ENCODE measurements at regions not wholly inside any gene's neighbourhood (a gene's known extent, or its start where the extent isn't known, plus 50 kb on each side); places are given as distances from the start of the nearest gene placed in this dataset.

- Mint-ChIP-seq H3K27ac (no peak overlapping the region), H3K4me1 (no peaks in the 10 kb centered on the region), H3K4me3 (no peak overlapping the region), H3K27me3 (ENCODE audit: low read depth) (no peaks in the 10 kb centered on the region), H3K9me3 (peaks cover 14% of the 10 kb centered on the region), H3K36me3 (no peaks in the 10 kb centered on the region)
- ChIA-PET CTCF (no interaction called here), POLR2A (interaction anchor here (0.6 kb wide), 1 partner anchor 432 kb away, joined by 3 read pairs; no protein-coding TSS in a partner anchor)
- DNase-seq (ENCODE audit: low spot score), result no peak
- no peak for TF ChIP-seq EMX1 (CRISPR knock-in tag; IDR thresholded peaks at IDR 0.05)
- no peak for TF ChIP-seq ZNF425 (CRISPR knock-in tag; conservative IDR thresholded peaks at IDR 0.05)
- TF ChIP-seq PRRX2 (CRISPR knock-in tag; IDR thresholded peaks at IDR 0.05), result no peak
- no peak for TF ChIP-seq ZNF396 (CRISPR knock-in tag; IDR thresholded peaks at IDR 0.05; ENCODE audit: borderline replicate concordance)
- no peak for TF ChIP-seq ZNF671 (CRISPR knock-in tag; IDR thresholded peaks at IDR 0.05)
- TF ChIP-seq GTF2I (CRISPR knock-in tag; conservative IDR thresholded peaks at IDR 0.05), result no peak
- no peak for TF ChIP-seq IRF1 (CRISPR knock-in tag; IDR thresholded peaks at IDR 0.05)
- ATAC-seq, result no peak
These were observed 107.2 kb upstream of the ZNF236 start for GRCh38 chr18:76715012-76715610.

DNA sequence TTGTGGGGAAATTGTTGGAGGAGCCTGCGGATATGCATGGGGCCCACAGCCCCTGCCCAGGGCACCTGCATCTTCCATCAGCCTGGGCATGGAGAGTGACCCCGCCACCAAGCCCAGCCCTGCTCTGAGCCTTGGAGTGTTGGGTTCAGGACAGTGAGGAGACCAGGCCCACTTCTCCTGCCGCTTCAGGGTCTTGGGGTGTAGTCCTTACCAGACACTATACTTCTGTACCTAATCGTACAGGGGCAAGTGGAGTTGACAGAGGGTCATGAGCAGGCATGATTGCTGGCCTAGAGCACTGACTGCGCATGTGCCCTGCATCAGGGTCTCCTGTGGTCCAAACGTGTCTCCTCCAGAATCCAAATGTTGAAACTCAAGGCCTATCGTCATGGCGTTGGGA lies 108.9 kb upstream of the ZNF236 start:
- DNase-seq (ENCODE audit: low spot score), result no peak
- TF ChIP-seq FOXP1 (CRISPR knock-in tag; IDR thresholded peaks at IDR 0.05; ENCODE audit: borderline replicate concordance), result no peak
- TF ChIP-seq, protein P1, sequence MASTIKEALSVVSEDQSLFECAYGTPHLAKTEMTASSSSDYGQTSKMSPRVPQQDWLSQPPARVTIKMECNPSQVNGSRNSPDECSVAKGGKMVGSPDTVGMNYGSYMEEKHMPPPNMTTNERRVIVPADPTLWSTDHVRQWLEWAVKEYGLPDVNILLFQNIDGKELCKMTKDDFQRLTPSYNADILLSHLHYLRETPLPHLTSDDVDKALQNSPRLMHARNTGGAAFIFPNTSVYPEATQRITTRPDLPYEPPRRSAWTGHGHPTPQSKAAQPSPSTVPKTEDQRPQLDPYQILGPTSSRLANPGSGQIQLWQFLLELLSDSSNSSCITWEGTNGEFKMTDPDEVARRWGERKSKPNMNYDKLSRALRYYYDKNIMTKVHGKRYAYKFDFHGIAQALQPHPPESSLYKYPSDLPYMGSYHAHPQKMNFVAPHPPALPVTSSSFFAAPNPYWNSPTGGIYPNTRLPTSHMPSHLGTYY (CRISPR knock-in tag; IDR thresholded peaks at IDR 0.05), result no peak
- no peak for TF ChIP-seq TCF7 (CRISPR knock-in tag; IDR thresholded peaks at IDR 0.05; ENCODE audit: low read depth)
- TF ChIP-seq ZNF232 (CRISPR knock-in tag; IDR thresholded peaks at IDR 0.05), result no peak
- TF ChIP-seq, protein P2, sequence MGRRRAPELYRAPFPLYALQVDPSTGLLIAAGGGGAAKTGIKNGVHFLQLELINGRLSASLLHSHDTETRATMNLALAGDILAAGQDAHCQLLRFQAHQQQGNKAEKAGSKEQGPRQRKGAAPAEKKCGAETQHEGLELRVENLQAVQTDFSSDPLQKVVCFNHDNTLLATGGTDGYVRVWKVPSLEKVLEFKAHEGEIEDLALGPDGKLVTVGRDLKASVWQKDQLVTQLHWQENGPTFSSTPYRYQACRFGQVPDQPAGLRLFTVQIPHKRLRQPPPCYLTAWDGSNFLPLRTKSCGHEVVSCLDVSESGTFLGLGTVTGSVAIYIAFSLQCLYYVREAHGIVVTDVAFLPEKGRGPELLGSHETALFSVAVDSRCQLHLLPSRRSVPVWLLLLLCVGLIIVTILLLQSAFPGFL (CRISPR knock-in tag; IDR thresholded peaks at IDR 0.05; ENCODE audit: borderline replicate concordance), result no peak
- no peak for TF ChIP-seq IRF1 (CRISPR knock-in tag; IDR thresholded peaks at IDR 0.05)
- no peak for TF ChIP-seq ZNF263 (CRISPR knock-in tag; IDR thresholded peaks at IDR 0.05; ENCODE audit: low read depth)
- TF ChIP-seq, protein P3, sequence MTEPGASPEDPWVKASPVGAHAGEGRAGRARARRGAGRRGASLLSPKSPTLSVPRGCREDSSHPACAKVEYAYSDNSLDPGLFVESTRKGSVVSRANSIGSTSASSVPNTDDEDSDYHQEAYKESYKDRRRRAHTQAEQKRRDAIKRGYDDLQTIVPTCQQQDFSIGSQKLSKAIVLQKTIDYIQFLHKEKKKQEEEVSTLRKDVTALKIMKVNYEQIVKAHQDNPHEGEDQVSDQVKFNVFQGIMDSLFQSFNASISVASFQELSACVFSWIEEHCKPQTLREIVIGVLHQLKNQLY (CRISPR knock-in tag; IDR thresholded peaks at IDR 0.05), result no peak
- no peak overlapping the region for H3K4me3 Mint-ChIP-seq
- POLR2A ChIA-PET, result no interaction called here
- H3K27ac Mint-ChIP-seq, result no peak overlapping the region
- H3K4me1 Mint-ChIP-seq, result 0 out of 2 replicates have a peak, but pooled peaks cover 5% of the 10 kb centered on the region
- no peak for ATAC-seq
- no peaks in the 10 kb centered on the region for H3K36me3 Mint-ChIP-seq
- no peaks in the 10 kb centered on the region for H3K27me3 Mint-ChIP-seq (ENCODE audit: low read depth)
- H3K9me3 Mint-ChIP-seq, result peaks cover 14% of the 10 kb centered on the region
- CTCF ChIA-PET, result interaction anchor here (1.1 kb wide), 1 partner anchor 314 kb away, joined by 3 read pairs; no protein-coding TSS in a partner anchor
